ENCODE measurements at regions not wholly inside any gene's neighbourhood (a gene's known extent, or its start where the extent isn't known, plus 50 kb on each side); places are given as distances from the start of the nearest gene placed in this dataset.
A peak's percentile ranks its signal among the peaks of the same experiment; 100 is the strongest.
"Not testable (repeated sequence)": the region's sequence is repeated elsewhere in the genome, so short reads cannot be mapped to it uniquely, and the experiment has no call there.

- not testable (repeated sequence) for DNase-seq (ENCODE audit: low read depth in 2 of 2)
Observed at GRCh38 chr17:72573492-72573801, 452.6 kb downstream of the SOX9 start.

- no peak for DNase-seq (ENCODE audit: low read depth in 2 of 2)
Observed at GRCh38 chr17:72574675-72575510, 454.1 kb downstream of the SOX9 start.

- DNase-seq (ENCODE audit: low read depth in 2 of 2), result no peak
Observed at GRCh38 chr17:72575542-72576233, 454.9 kb downstream of the SOX9 start.

DNA sequence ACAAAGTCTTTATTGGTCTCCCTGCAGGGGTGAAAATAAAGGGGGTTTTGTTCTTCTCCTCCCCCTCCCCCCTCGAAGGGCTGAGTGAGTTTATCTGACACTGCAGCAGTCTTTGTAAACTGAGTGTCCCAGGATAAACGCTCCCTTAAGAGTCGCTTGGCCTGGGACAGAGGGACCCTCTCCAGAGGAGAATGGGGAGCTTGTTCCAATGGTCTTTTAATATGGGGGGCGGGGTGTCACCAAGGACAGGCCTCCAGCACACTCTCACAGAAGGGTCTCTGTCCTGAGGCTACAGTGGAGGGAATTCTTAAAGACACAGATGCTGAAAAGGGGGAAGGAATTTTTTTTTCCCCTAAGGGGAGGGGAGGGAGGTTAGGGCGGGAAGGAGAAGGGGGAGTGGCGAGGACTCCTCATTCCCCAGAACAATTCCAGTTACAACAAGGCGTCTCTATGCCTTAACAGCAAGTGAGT is 455.5 kb downstream of the SOX9 start:
- DNase-seq (ENCODE audit: low read depth in 2 of 2), result no peak

GRCh38 chr17:72578817-72579470 is 458.1 kb downstream of the SOX9 start:
- DNase-seq (ENCODE audit: low read depth in 2 of 2), result no peak

- no peak for DNase-seq (ENCODE audit: low read depth in 2 of 2)
Observed at GRCh38 chr17:72579990-72580320, 459.1 kb downstream of the SOX9 start.

- no peak for DNase-seq (ENCODE audit: low read depth in 2 of 2)
Observed at GRCh38 chr17:72580321-72581127, 459.7 kb downstream of the SOX9 start.

DNA sequence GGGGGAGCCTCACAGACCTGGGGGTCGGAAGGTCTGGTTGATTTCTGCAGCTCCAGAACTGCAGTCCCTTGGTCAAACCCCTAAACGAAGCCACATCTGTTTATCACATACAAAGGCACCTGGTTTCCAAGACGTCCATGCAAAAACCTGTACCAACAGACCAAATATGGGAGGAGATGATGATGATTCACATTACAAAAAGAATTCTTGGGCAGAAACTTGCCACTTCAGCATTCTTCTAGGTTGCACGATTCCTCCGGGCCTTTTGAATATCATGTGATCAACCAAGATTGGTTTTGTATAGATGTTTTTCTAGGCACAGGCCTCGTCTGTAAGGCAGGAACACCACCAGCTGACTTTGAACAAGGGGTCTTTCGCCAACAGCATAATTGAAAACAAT is 466.3 kb downstream of the SOX9 start:
- no peak for DNase-seq (ENCODE audit: low read depth in 2 of 2)

GRCh38 chr17:72587773-72588511 is 467.1 kb downstream of the SOX9 start:
- DNase-seq (ENCODE audit: low read depth in 2 of 2), result no peak

GRCh38 chr17:72588561-72588960 is 467.7 kb downstream of the SOX9 start:
- DNase-seq (ENCODE audit: low read depth in 2 of 2), result no peak

GRCh38 chr17:72588961-72589360 is 468.1 kb downstream of the SOX9 start:
- DNase-seq (ENCODE audit: low read depth in 2 of 2), result no peak

DNA sequence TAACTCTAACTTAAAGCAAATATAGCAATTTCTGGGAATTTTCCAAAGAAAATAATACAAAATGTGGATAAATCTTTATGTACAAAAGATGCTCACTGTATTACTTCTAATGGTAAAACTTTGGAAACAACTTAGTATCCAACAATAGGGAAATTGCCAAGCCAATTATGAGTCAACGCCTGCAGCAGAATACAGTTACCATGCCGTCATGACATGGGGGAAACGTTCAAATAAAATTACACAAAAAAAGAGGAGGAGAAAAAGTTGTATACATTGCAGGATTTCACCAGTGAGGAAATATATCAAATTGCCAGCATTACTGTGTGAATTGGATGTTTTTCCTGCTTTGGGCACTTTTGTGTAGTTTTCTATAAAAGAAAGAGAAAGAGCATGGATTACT is 469.6 kb downstream of the SOX9 start:
- no peak for DNase-seq (ENCODE audit: low read depth in 2 of 2)

- no peak for DNase-seq (ENCODE audit: low read depth in 2 of 2)
Observed at GRCh38 chr17:72590882-72591281, 470.1 kb downstream of the SOX9 start.

- DNase-seq (ENCODE audit: low read depth in 2 of 2), result no peak
Observed at GRCh38 chr17:72591289-72592241, 470.7 kb downstream of the SOX9 start.

GRCh38 chr17:72592242-72592966 is 471.6 kb downstream of the SOX9 start:
- DNase-seq (ENCODE audit: low read depth in 2 of 2), result peak; percentile 20 to 40

GRCh38 chr17:72592967-72593325 is 472.1 kb downstream of the SOX9 start:
- no peak for DNase-seq (ENCODE audit: low read depth in 2 of 2)

DNA sequence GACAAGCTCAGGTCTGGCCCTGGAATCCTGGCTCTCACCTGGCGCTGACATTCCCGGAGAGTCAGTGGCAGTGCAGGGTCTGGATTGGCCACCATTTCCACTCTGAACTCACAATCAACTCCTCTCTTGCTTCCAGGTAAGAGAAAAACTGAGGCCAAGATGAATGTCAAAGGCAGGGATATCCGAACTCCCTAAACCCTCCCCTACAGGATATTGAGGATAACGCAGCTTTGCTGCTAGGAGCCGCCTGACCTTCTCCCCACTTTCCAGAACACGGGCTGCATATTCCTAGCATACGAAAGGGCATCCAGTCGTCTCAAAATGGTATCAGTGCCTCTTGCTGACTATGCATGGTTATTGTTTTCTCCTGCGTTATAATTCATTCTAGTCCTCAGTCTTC is 473.4 kb downstream of the SOX9 start:
- no peak for DNase-seq (ENCODE audit: low read depth in 2 of 2)

All from stimulated activated CD8-positive, alpha-beta memory T cell treated with anti-CD3 and anti-CD28 coated beads, Interleukin-2, amount 100 ng/mL, for 48 hours (primary cell).